22Rv1 (cell line): ENCODE measurements at regions not wholly inside any gene's neighbourhood (a gene's known extent, or its start where the extent isn't known, plus 50 kb on each side); places are given as distances from the start of the nearest gene placed in this dataset.

Source experiments
- H3K27ac ChIP-seq: fragments of 450-650 bp; 2 replicates; pipeline ENCODE4 v1.5.1; 2017
- ZFX ChIP-seq: fragments of 450-650 bp; IDR thresholded peaks from 2 replicates; pipeline ENCODE4 v1.6.1; 2017; ENCODE audit warnings: antibody characterized with exemption, borderline replicate concordance
- TF ChIP-seq, protein P1 (sequence below): fragments of 450-650 bp; IDR thresholded peaks from 2 replicates; pipeline ENCODE4 v1.5.1; 2017; ENCODE audit warnings: mild to moderate bottlenecking

DNA sequence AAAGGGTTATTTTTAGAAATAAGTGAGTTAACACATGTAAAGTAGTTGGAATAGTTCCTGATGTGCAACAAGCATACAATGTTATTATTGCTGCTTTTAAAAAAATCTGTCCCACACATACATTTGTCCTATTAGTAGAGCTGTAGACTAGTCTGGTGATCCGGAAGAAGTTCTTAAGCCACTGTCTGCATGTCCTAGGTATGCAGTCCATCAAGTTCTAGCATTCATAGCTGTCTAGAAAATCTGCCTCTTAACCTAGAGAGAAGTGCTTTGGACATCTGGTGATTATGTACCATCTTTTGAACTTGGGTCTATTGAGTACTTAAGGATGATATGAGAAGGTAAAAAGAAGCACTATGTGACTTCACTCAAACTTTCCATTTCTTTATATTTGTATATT, 439.9 kb upstream of the NAALADL2 start:
- H3K27ac ChIP-seq: no peak overlapping the region
- TF ChIP-seq, protein P1, sequence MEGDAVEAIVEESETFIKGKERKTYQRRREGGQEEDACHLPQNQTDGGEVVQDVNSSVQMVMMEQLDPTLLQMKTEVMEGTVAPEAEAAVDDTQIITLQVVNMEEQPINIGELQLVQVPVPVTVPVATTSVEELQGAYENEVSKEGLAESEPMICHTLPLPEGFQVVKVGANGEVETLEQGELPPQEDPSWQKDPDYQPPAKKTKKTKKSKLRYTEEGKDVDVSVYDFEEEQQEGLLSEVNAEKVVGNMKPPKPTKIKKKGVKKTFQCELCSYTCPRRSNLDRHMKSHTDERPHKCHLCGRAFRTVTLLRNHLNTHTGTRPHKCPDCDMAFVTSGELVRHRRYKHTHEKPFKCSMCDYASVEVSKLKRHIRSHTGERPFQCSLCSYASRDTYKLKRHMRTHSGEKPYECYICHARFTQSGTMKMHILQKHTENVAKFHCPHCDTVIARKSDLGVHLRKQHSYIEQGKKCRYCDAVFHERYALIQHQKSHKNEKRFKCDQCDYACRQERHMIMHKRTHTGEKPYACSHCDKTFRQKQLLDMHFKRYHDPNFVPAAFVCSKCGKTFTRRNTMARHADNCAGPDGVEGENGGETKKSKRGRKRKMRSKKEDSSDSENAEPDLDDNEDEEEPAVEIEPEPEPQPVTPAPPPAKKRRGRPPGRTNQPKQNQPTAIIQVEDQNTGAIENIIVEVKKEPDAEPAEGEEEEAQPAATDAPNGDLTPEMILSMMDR: no peak
- TF ChIP-seq ZFX: no peak

DNA sequence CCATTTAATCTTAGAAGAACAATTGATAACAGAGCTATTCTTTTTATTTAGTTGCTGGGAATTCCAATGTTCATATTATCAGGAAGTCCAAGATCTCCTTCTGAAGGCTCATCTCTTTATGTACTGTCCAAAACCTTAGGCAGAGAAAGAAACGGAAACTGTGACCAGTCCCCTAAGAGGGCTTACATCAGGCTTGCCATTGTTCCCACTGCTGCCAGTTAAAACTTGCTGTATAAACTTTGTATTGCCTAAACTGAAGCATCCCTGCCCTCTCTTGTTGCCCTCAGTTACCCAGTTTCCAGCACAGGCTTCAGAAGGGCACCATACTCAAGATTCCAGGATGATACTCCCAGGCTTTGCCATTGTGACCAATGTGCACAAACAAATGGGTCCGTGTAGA, 435.2 kb upstream of the NAALADL2 start:
- H3K27ac ChIP-seq: no peak overlapping the region
- no peak for TF ChIP-seq ZFX
- TF ChIP-seq, protein P1: no peak

DNA sequence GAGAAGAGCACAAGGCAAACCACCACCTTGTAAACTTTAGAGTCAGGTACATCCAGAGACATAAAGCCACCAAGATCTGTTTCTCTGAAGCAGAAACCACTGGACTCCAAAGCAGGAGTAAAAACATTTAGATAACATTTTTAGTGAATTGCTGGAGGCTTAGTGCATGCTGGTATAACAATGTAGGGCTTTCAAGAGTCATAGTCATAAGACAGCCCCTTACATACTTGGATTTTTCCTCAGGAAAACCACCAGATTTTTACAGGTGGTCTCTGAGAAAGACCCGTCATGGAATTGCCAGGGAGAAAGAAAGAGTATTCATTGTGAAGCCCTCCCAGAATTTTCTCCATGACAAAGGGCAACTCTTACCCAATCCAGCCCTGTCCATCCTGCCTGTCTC, 434.5 kb upstream of the NAALADL2 start:
- TF ChIP-seq ZFX: no peak
- TF ChIP-seq, protein P1: no peak

DNA sequence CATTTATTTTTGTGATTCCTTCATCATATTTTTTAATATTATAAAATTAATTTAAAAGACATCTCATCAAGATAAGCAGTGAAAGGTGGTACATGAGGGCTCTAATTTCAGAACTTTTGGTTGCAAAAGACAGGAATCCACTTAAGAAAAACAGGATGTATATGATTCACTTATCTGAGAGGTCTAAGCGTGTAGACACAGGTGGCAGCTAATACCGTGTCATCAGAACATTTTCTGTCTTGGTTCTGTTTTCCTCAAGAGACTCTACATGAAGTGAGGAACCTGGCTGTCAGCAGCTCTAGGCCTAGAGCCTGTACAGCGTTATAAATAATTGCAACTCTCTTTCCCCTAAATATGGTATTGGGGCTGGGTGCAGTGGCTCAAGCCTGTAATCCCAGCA, 433.7 kb upstream of the NAALADL2 start:
- no peak overlapping the region for H3K27ac ChIP-seq
- TF ChIP-seq ZFX: no peak
- TF ChIP-seq, protein P1: no peak

More for the DNA sequence above, 434.5 kb upstream of the NAALADL2 start:
- H3K27ac ChIP-seq: no peak overlapping the region

DNA sequence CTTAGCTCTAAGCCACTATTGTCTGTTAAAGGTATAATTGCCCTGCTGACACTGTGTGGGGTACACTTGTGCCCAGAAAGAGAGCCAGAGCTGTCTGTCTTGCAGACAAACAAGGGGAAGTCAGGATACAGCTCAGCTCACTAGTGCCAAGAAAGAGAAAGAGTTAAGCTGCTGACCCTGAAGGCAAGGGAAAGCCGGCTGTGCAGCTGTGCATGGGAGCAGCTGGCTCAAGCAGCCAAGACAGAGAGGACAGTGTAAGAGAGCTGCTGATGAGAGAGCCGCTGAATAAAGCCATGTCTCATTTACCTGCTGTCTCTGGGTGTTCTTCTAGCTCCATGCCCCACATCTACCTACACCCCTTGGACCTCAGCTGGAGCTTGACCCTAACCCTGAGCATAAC, 428.1 kb upstream of the NAALADL2 start:
- no peak overlapping the region for H3K27ac ChIP-seq
- no peak for TF ChIP-seq ZFX
- TF ChIP-seq, protein P1: no peak

DNA sequence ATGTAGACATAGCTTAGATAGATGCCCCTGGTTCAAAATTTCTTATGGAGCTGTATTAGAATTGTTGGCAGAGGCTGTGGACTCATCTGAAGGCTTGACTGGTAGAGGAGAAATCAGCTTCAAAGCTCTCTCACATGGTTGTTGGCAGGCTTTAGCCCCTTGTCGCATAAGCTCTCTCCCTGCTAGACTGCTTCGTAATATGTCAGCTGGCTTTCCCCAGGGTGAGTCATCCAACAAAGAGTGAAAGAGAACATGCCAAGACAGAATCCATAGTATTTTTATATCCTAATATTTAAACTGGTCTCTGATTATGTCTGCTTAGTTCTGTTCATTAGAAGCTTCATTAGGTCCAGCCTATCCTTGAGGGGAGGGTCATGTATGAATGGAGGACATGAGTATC, 427.4 kb upstream of the NAALADL2 start:
- no peak overlapping the region for H3K27ac ChIP-seq
- TF ChIP-seq ZFX: no peak
- TF ChIP-seq, protein P1: no peak

DNA sequence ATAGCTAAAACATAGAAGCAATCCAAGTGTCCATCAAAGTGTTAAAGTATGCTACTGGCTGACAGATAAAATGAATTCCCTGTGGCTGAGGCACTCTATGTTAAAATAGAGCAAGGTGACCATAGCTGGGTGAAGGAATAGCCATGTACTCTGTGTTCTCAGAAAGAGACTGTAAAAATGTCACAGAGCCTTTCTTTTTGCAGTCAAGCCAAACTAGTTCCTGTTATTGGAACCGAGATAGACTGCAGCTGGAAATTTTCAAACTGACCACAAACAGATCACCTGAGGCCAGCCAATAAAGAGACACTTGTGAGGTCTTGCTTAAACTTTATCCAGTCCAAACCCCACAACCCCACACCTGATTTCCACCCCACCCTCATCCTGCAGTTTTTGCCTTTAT, 422.8 kb upstream of the NAALADL2 start:
- TF ChIP-seq, protein P1: no peak
- TF ChIP-seq ZFX: no peak
- peak overlapping the region; percentile 35 for H3K27ac ChIP-seq
